NCI-H1048 (cell line): ENCODE measurements at regions not wholly inside any gene's neighbourhood (a gene's known extent, or its start where the extent isn't known, plus 50 kb on each side); places are given as distances from the start of the nearest gene placed in this dataset.
"Not testable (repeated sequence)": the region's sequence is repeated elsewhere in the genome, so short reads cannot be mapped to it uniquely, and the experiment has no call there.

Source experiments
- DNase-seq: peaks from one replicate; lab custom pipeline; 2025; lab: John Stamatoyannopoulos, UW

- no peak for DNase-seq
Observed at GRCh38 chr3:66552846-66553245, 52.0 kb upstream of the LRIG1 start.

GRCh38 chr3:66553441-66554113 is 52.8 kb upstream of the LRIG1 start:
- DNase-seq, result no peak

- DNase-seq, result no peak
Observed at GRCh38 chr3:66554178-66554577, 53.4 kb upstream of the LRIG1 start.

DNA sequence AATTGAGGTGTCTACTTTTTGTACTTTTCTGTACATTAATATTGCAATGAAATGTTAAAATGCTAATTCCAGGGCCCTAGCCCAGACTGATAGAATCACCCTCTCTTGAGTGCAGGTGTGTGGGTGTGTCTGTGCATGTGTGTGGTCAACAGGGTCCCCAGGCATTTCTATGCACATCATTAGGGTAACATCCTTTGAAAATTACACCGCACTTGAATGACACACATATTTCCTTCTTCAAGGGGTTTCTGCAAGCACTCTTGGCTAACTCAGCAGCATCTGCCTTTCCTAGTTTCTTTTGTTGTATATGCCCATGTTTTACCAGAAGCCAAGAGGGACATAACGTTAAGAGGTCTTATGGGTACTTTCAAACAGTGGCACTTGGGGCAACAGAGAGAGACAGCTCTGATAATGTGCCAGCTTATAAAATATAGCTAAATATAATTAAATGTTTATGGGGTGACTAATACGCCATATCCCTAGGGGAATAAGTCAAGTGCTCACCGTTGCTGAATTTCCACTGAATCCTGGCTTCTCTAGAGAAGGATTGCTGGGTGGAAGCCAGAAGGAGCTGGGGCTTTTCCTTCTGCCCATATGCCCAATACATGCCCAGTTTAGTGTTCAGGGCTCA is 54.5 kb upstream of the LRIG1 start:
- DNase-seq, result no peak

DNA sequence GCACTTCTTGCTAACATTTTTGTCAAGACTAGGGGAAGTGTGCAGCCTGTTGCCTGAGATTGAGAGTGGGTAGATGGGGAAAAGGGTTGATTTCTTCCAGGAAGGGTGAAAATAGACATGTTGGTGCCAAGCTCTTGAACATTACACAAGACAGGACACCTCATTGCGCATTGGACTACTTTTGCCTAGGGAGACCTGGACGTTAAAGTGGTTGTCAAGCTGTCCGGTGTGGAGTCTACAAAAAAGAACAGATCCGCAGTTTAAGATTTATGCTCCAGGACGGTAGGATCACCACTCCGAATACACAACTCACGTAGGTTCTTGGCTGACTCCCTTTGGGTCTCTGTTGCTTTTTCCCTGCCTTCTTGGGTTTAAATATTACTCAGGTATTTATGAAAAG is 56.3 kb upstream of the LRIG1 start:
- no peak for DNase-seq

GRCh38 chr3:66559924-66560323 is 59.1 kb upstream of the LRIG1 start:
- not testable (repeated sequence) for DNase-seq

GRCh38 chr3:66561367-66561766 is 60.5 kb upstream of the LRIG1 start:
- DNase-seq, result no peak

GRCh38 chr3:66565301-66565700 is 64.5 kb upstream of the LRIG1 start:
- DNase-seq, result no peak

DNA sequence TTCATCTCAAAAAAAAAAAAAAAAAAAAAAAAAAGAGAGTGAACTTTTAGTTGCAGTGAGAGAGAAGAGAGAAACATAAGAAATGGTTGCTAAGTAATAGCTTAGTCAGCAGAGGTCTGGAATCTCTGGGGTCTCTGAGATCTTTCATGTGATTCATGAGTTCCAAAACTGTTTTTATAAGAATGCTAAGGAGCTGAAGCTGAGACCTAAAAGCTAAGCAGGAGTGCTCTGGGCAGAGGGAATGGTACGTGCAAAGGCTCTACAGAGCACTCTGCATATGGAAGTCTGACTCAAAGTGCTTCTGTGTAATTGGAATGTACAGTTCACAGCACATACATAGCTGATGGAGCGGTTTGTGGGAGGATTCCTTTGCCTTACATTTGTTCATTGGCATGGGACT is 66.3 kb upstream of the LRIG1 start:
- DNase-seq, result no peak

GRCh38 chr3:66572090-66572675 is 71.4 kb upstream of the LRIG1 start:
- no peak for DNase-seq

- no peak for DNase-seq
Observed at GRCh38 chr3:66572938-66573710, 72.3 kb upstream of the LRIG1 start.

- no peak for DNase-seq
Observed at GRCh38 chr3:66574091-66574490, 73.3 kb upstream of the LRIG1 start.

DNA sequence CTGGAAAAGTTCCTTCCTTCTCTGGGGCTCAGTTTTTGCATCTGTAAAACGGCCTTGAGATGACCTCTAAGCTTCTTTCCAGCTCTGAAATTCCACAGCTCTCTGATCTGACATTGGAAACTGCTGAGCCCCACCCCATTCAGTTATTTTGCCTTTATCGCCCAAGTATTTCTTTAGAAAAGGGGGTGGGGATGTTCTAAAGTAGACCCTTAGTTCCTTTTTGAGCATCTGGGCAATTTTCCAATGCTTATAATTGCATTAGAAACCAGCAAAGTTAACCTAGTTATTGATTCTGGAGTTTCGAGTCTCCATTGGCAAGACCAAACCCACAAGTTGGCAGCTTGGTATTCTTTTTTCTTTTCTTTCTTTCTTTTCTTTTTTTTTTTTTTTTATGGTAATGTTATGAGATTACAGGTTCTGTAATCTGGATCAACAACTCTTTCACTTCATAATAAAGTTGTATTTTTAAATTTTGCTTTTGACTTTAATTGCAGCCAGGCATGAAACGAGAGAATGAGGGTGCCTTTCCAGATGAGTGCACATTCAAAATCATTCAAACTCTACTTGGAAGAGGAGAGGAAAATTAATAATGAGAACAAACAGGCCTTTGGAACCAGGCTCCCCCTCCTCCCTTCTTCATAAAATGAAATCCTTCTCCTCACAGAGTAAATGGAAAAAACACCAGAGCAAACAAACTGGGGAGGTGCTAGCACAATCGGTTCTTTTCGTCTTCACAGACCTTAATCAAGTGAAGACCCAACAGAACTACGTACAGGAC is 76.8 kb upstream of the LRIG1 start:
- DNase-seq, result peak; percentile 21

DNA sequence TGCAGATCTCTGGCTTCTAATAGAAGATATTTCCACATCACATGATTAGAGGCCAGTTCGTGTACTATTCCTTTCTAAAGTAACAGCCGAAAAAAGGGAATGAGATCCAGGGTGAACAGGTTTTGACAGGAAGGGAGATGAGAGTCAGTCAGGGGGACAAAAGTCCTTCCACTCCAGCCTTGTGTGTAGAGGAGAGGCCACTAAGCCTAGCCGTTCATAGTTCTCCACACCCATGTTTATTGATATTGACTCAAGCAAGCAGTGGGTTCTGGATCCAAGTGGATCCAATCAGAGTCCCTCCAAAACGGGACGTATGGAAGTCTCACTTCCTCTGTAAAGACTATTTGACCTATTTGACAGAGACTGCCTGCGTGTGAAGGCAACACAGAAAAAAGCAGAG is 80.4 kb upstream of the LRIG1 start:
- no peak for DNase-seq

- DNase-seq, result no peak
Observed at GRCh38 chr3:66582721-66583423, 82.0 kb upstream of the LRIG1 start.

DNA sequence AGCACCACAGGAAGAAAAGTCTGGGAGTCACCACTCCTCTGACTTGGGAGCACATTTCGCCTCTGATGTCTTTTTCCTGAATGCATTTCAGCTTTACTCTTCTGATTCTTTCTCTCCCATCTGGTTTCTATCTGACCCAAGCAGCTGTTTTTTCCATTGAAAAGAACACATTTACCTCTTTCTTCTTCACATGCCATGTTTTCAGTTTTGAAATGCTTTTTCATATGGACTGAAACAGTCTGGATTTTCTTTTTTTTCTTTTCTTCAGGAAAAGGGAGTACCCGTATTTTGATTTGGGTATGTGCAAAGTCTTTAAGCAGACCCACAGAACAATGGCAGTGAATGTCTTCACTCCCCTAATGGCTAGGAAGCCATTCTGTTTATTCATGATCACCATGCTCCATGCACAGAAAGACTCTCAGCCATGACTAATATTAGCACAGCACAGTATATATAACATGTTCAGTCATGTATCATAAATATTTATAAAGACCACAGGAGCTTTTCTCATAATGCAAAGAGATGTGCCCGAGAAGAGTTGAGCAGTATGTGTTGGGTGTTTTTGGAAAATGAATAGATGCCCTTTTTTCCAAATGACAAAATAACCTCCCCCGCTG is 82.7 kb upstream of the LRIG1 start:
- no peak for DNase-seq

DNA sequence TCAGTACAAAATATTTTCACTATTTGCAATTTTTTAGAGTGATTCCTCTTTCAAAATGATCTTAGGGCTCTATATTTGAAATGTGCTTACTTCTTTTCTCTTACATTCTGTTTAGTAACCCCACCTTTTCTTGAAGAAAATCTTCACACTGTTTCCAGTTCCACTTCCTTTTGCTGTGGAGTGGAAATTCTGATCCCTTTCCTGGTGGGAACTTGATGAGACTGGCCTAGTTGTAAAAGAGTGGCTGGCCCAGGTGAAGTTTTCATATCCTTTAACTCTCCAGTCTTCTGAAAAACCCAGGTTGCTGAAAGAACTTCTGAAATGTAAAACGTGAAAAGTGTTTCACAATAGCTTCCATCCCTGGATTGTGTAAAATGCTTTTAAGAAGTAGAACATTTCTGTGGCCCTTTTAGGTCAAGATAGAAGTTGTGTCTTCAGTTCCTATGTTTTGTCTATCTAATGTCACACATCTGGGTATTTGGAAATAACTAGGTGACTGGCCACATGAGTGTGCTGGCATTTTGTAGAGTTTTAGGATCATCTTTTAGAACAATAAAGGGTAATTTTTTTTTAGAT is 84.8 kb upstream of the LRIG1 start:
- DNase-seq, result no peak

GRCh38 chr3:66586853-66587252 is 86.0 kb upstream of the LRIG1 start:
- no peak for DNase-seq

DNA sequence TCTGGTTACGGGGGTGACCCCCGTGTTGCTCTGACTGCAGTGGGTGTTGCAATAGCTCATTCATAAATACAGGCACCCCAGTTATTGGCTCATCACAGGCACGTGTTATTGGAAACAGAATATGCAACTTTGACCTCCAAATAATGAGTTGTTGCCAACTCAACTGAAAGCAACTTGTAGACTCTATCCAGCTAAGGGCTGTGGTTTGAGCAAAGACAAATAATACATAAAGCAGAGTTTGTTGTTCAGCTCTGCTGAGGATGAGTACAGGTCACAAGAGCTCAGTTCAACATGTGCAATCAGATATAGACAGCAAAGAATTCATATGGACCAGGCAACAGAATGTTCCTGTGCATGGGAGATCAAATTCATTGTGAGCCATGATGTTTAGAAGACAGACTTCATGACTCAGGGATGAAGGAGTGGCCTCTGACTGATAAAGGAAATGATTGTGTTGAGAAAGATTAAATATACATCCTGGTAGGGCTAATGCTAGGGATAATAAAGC is 87.6 kb upstream of the LRIG1 start:
- no peak for DNase-seq

GRCh38 chr3:66592016-66592761 is 91.4 kb upstream of the LRIG1 start:
- DNase-seq, result no peak
